ENCODE measurements at regions not wholly inside any gene's neighbourhood (a gene's known extent, or its start where the extent isn't known, plus 50 kb on each side); places are given as distances from the start of the nearest gene placed in this dataset.

- no peak for TF ChIP-seq EZH2 (optimal IDR thresholded peaks at IDR 0.05; ENCODE audit: low read depth, low read length)
- TF ChIP-seq, protein P1, sequence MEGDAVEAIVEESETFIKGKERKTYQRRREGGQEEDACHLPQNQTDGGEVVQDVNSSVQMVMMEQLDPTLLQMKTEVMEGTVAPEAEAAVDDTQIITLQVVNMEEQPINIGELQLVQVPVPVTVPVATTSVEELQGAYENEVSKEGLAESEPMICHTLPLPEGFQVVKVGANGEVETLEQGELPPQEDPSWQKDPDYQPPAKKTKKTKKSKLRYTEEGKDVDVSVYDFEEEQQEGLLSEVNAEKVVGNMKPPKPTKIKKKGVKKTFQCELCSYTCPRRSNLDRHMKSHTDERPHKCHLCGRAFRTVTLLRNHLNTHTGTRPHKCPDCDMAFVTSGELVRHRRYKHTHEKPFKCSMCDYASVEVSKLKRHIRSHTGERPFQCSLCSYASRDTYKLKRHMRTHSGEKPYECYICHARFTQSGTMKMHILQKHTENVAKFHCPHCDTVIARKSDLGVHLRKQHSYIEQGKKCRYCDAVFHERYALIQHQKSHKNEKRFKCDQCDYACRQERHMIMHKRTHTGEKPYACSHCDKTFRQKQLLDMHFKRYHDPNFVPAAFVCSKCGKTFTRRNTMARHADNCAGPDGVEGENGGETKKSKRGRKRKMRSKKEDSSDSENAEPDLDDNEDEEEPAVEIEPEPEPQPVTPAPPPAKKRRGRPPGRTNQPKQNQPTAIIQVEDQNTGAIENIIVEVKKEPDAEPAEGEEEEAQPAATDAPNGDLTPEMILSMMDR (IDR thresholded peaks at IDR 0.05; ENCODE audit: low read length) = no peak
Observed at GRCh38 chr1:166273618-166274017, 106.8 kb upstream of the FAM78B start.

All from MM.1S (cell line).